Tibial artery (tissue), 4 donors: ENCODE measurements at regions not wholly inside any gene's neighbourhood (a gene's known extent, or its start where the extent isn't known, plus 50 kb on each side); places are given as distances from the start of the nearest gene placed in this dataset.
"Not testable (repeated sequence)": the region's sequence is repeated elsewhere in the genome, so short reads cannot be mapped to it uniquely, and the experiment has no call there.

ENCODE experiments used
- DNase-seq, 2 donors: peaks; one replicate each; pipeline ENCODE4 v3.0.0-alpha.2; 2019
- H3K27ac ChIP-seq, 2 donors: fragments of 200-600 bp; sonication (generic) in 1 of 2; 1 replicate in 1 of 2; 2 replicates in 1 of 2; pipeline ENCODE4 v1.5.1; 2018 to 2019; ENCODE audit warnings: mild to moderate bottlenecking in 1 of 2
- H3K27me3 ChIP-seq, 2 donors: fragments of 200-600 bp; sonication (generic) in 1 of 2; one replicate each; pipeline versions ENCODE4 v1.5.1 to v1.6.0; 2016 to 2019
- H3K36me3 ChIP-seq, 3 donors: fragments of 200-600 bp; sonication (generic) in 2 of 3; one replicate each; pipeline ENCODE4 v1.5.1; 2016 to 2019; ENCODE audit warnings: mild to moderate bottlenecking in 2 of 3
- H3K4me1 ChIP-seq, 4 donors: fragments of 200-600 bp; sonication (generic) in 2 of 4; 1 replicate in 3 of 4; 2 replicates in 1 of 4; pipeline ENCODE4 v1.5.1; 2016 to 2019
- H3K4me3 ChIP-seq, 2 donors: fragments of 200-600 bp; sonication (generic) in 1 of 2; 1 replicate in 1 of 2; 2 replicates in 1 of 2; pipeline ENCODE4 v1.5.1; 2018 to 2019; ENCODE audit warnings: mild to moderate bottlenecking in 2 of 2
- H3K9me3 ChIP-seq, 3 donors: fragments of 200-600 bp; sonication (generic) in 1 of 3; one replicate each; pipeline ENCODE4 v1.5.1; 2016 to 2019
- CTCF ChIP-seq, 2 experiments: fragments of 200-600 bp in 1 of 2; fragments of 450-650 bp in 1 of 2; IDR thresholded peaks; one replicate each; pipeline ENCODE4 v1.5.1; 2017 to 2019; ENCODE audit warnings: antibody characterized with exemption in 2 of 2, mild to moderate bottlenecking in 1 of 2, moderate library complexity in 1 of 2
- intact Hi-C: fragments of 100-400 bp; cut with DNase I; formaldehyde crosslinking; loops from one replicate; pipeline ENCODE4 v1.15.0; 2023; ENCODE audit warnings: low total_unique reads

GRCh38 chr5:85621668-85622067 lies 996.1 kb upstream of the COX7C start:
- DNase-seq: no peak
- H3K27me3 ChIP-seq: no peaks in the 10 kb centered on the region
- no peaks in the 10 kb centered on the region for H3K36me3 ChIP-seq
- intact Hi-C loops: no loop called here
- TF ChIP-seq CTCF (IDR thresholded peaks at IDR 0.05): no peak
- H3K9me3 ChIP-seq: no peaks in the 10 kb centered on the region
- H3K4me3 ChIP-seq: no peak overlapping the region
- no peaks in the 10 kb centered on the region for H3K4me1 ChIP-seq
- no peak overlapping the region for H3K27ac ChIP-seq

- no peak for TF ChIP-seq CTCF (IDR thresholded peaks at IDR 0.05)
- H3K27ac ChIP-seq: no peak overlapping the region
- no peaks in the 10 kb centered on the region for H3K36me3 ChIP-seq
- no peaks in the 10 kb centered on the region for H3K9me3 ChIP-seq
- intact Hi-C loops: no loop called here
- no peak for DNase-seq
- no peaks in the 10 kb centered on the region for H3K27me3 ChIP-seq
- H3K4me1 ChIP-seq: no peaks in the 10 kb centered on the region
- no peak overlapping the region for H3K4me3 ChIP-seq
These were observed 989.6 kb upstream of the COX7C start for GRCh38 chr5:85628153-85628552.

GRCh38 chr5:85638495-85639125 lies 979.1 kb upstream of the COX7C start:
- DNase-seq, H3K4me3 ChIP-seq, H3K4me1 ChIP-seq, H3K27me3 ChIP-seq, H3K36me3 ChIP-seq, H3K27ac ChIP-seq, H3K9me3 ChIP-seq, intact Hi-C loops: not testable (repeated sequence)

GRCh38 chr5:85646036-85646435 lies 971.7 kb upstream of the COX7C start:
- intact Hi-C loops: no loop called here
- no peak for TF ChIP-seq CTCF (IDR thresholded peaks at IDR 0.05)
- no peak overlapping the region for H3K4me3 ChIP-seq
- no peaks in the 10 kb centered on the region for H3K36me3 ChIP-seq
- H3K9me3 ChIP-seq: no peaks in the 10 kb centered on the region
- H3K27ac ChIP-seq: no peak overlapping the region
- no peak for DNase-seq
- H3K27me3 ChIP-seq: no peaks in the 10 kb centered on the region
- H3K4me1 ChIP-seq: no peaks in the 10 kb centered on the region

GRCh38 chr5:85646641-85647040 lies 971.1 kb upstream of the COX7C start:
- intact Hi-C loops: no loop called here
- Histone ChIP-seq H3K9me3 (no peaks in the 10 kb centered on the region), H3K36me3 (no peaks in the 10 kb centered on the region), H3K27ac (no peak overlapping the region), H3K4me3 (no peak overlapping the region), H3K27me3 (no peaks in the 10 kb centered on the region), H3K4me1 (no peaks in the 10 kb centered on the region)
- DNase-seq: no peak
- no peak for TF ChIP-seq CTCF (IDR thresholded peaks at IDR 0.05)

- Histone ChIP-seq H3K4me3 (no peak overlapping the region), H3K9me3 (no peaks in the 10 kb centered on the region), H3K36me3 (no peaks in the 10 kb centered on the region), H3K4me1 (no peaks in the 10 kb centered on the region), H3K27ac (no peak overlapping the region), H3K27me3 (no peaks in the 10 kb centered on the region)
- TF ChIP-seq CTCF (IDR thresholded peaks at IDR 0.05): no peak
- DNase-seq: no peak
- intact Hi-C loops: no loop called here
These were observed 970.2 kb upstream of the COX7C start for GRCh38 chr5:85647349-85648127.
